ENCODE measurements at regions not wholly inside any gene's neighbourhood (a gene's known extent, or its start where the extent isn't known, plus 50 kb on each side); places are given as distances from the start of the nearest gene placed in this dataset.

DNA sequence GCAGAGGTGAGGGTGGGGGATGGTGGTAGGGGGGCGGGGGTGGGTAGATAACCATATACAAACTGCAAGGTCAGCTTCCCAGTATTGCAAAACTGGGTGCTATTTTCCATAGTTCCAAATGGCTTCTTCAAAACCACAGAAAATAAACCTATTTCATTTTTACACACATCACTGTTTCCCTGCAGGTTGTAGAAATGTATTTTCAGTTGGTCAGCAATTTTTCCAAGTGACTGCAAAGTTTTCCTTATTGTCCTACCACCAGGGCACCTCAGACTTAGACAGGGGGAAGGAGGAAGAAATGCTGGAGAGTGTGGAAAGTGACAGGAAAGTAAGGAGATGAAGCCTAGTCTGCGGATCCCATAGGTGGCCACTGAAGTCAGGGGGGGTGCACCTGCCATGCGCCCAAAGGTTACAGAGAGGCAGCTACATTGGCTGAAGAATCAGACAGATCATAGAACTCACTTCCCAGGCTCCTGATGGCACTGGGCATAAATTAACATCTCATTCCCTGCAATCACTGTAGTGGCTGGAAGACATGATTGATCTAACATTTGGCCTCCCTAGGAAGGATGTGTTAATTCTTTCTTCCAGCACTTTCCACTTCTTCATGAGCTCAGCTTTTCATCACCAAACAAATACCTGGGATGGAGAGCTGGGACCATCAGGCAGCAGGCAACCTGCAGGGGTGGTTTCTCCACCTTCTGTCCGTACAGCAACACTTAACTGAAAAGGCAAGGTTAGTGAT, 402.0 kb downstream of the HNRNPD start:
- Histone ChIP-seq H3K4me3 (no peak overlapping the region), H3K27ac (replicated peaks in 1 of 4) (no peak overlapping the region), H3K4me1 (peaks cover 0 to 3% (median 0%) of the 10 kb centered on the region in 4 donors), H3K36me3 (no peaks in the 10 kb centered on the region), H3K9me3 (no peaks in the 10 kb centered on the region), H3K27me3 (no peaks in the 10 kb centered on the region)
- WGBS, result 87% methylated on average over 4 of the region's 4 CpGs
- peak; percentile 62 for DNase-seq (ENCODE audit: extremely low spot score)
- intact Hi-C loops (cut with DNase I), result no loop called here
- TF ChIP-seq EP300 (IDR thresholded peaks at IDR 0.05) (no peak), POLR2AphosphoS5 (IDR thresholded peaks at IDR 0.05) (no peak), POLR2A (IDR thresholded peaks at IDR 0.05; ENCODE audit: low read depth) (no peak)
- TF ChIP-seq, protein P1, sequence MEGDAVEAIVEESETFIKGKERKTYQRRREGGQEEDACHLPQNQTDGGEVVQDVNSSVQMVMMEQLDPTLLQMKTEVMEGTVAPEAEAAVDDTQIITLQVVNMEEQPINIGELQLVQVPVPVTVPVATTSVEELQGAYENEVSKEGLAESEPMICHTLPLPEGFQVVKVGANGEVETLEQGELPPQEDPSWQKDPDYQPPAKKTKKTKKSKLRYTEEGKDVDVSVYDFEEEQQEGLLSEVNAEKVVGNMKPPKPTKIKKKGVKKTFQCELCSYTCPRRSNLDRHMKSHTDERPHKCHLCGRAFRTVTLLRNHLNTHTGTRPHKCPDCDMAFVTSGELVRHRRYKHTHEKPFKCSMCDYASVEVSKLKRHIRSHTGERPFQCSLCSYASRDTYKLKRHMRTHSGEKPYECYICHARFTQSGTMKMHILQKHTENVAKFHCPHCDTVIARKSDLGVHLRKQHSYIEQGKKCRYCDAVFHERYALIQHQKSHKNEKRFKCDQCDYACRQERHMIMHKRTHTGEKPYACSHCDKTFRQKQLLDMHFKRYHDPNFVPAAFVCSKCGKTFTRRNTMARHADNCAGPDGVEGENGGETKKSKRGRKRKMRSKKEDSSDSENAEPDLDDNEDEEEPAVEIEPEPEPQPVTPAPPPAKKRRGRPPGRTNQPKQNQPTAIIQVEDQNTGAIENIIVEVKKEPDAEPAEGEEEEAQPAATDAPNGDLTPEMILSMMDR (IDR thresholded peaks at IDR 0.05), result no peak

DNA sequence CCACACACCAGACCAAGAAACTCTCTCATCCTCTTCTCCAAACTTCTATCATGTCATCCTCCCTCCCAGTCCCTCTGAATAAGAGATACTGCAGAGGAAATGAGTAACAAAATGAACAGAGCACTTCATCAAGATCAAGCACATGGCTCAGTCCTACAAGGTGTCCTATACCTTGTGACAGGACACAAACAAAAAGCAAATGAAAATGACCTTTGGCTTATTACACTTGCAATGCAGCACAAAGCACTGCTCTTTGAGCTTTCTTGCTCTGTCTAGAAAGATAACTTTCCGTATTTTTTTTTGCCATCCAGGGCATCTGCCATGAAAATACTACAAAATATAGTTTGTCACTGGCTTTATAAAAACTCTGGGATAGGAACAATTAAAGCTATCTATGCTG, 402.7 kb downstream of the HNRNPD start:
- TF ChIP-seq POLR2A (IDR thresholded peaks at IDR 0.05; ENCODE audit: low read depth) (no peak), EP300 (IDR thresholded peaks at IDR 0.05) (no peak), POLR2AphosphoS5 (IDR thresholded peaks at IDR 0.05) (no peak)
- TF ChIP-seq, protein P1 (IDR thresholded peaks at IDR 0.05), result no peak
- intact Hi-C loops (cut with DNase I), result no loop called here
- no peak for DNase-seq (ENCODE audit: extremely low spot score)
- 83% methylated on average over 1 of the region's 1 CpG for WGBS
- no peak overlapping the region for H3K27ac ChIP-seq (replicated peaks in 1 of 4)
- H3K9me3 ChIP-seq, result no peaks in the 10 kb centered on the region
- no peaks in the 10 kb centered on the region for H3K36me3 ChIP-seq
- H3K4me1 ChIP-seq, result peaks cover 0 to 10% (median 0%) of the 10 kb centered on the region in 4 donors
- H3K27me3 ChIP-seq, result no peaks in the 10 kb centered on the region
- H3K4me3 ChIP-seq, result no peak overlapping the region

DNA sequence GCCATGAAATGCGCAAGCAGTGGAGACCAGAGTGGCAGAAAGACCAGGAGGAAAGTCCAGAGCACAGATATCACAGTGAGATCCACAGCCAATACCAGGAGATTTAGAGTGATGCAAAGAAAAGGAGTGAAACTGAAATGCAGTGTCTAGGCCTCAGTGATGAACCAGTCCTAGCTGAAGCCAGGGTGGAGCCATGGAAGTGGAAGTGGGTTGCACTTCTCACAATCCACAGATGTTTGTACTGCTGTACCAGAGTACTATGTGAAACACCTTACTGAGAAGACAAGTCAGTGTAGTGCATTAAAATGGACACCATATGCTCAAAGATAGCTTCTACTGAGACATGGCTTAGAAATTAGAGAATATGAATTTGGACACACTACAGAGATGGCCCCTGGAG, 403.3 kb downstream of the HNRNPD start:
- 100% methylated on average over 1 of the region's 1 CpG for WGBS
- no peaks in the 10 kb centered on the region for H3K27me3 ChIP-seq
- intact Hi-C loops (cut with DNase I), result no loop called here
- H3K4me3 ChIP-seq, result no peak overlapping the region
- no peak for DNase-seq (ENCODE audit: extremely low spot score)
- no peak overlapping the region for H3K27ac ChIP-seq (replicated peaks in 1 of 4)
- no peaks in the 10 kb centered on the region for H3K9me3 ChIP-seq
- no peaks in the 10 kb centered on the region for H3K36me3 ChIP-seq
- H3K4me1 ChIP-seq, result peaks cover 0 to 10% (median 0%) of the 10 kb centered on the region in 4 donors
- TF ChIP-seq, protein P1 (IDR thresholded peaks at IDR 0.05), result no peak
- TF ChIP-seq POLR2A (IDR thresholded peaks at IDR 0.05; ENCODE audit: low read depth) (no peak), EP300 (IDR thresholded peaks at IDR 0.05) (no peak), POLR2AphosphoS5 (IDR thresholded peaks at IDR 0.05) (no peak)

DNA sequence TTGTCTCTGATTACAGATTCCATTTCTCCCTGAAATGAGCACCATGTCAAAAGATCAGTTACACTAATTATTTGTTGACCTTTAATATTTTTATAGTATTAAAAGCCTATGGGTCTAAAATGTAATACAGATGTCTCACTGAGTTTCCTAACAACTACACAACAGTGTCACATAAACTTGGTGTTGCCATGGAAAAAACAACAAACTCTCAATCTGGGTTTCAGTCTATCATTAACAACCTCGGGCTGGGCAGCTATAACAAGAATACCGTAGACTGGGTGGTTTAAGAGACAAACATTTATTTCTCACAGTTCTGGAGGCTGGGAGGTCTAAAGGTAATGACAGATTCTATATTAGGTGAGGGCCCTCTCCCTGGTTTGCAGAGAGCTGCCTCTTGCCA, 407.1 kb downstream of the HNRNPD start:
- intact Hi-C loops (cut with DNase I), result no loop called here
- Histone ChIP-seq H3K4me3 (no peak overlapping the region), H3K4me1 (peaks cover 0 to 18% (median 0%) of the 10 kb centered on the region in 4 donors), H3K27ac (replicated peaks in 1 of 4) (no peak overlapping the region), H3K27me3 (no peaks in the 10 kb centered on the region), H3K36me3 (no peaks in the 10 kb centered on the region), H3K9me3 (no peaks in the 10 kb centered on the region)
- 54% methylated on average over 2 of the region's 2 CpGs for WGBS
- no peak for DNase-seq (ENCODE audit: extremely low spot score)
- TF ChIP-seq, protein P1 (IDR thresholded peaks at IDR 0.05), result no peak
- TF ChIP-seq EP300 (IDR thresholded peaks at IDR 0.05) (no peak), POLR2A (IDR thresholded peaks at IDR 0.05; ENCODE audit: low read depth) (no peak), POLR2AphosphoS5 (IDR thresholded peaks at IDR 0.05) (no peak)

DNA sequence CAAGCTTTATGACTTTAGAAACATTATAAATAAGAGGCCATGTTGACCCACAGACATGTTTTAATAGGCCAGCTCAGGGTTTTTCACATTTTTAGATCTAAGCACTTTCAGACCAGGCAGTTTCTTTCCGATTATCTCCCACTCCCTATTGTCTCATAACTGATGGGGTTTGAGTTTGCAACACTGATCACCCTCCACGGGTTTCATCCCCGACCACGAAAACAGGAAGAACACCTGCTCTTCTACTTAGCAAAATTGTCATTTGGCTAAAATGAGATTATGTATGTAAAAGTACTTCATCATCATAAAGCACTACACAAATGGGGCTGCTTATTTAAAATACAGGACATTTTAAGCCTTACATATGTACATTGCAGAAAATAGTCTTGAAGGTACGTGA, 407.9 kb downstream of the HNRNPD start:
- no peaks in the 10 kb centered on the region for H3K27me3 ChIP-seq
- TF ChIP-seq POLR2AphosphoS5 (IDR thresholded peaks at IDR 0.05) (no peak), POLR2A (IDR thresholded peaks at IDR 0.05; ENCODE audit: low read depth) (no peak), EP300 (IDR thresholded peaks at IDR 0.05) (no peak)
- no peak overlapping the region for H3K4me3 ChIP-seq
- WGBS, result 66% methylated on average over 5 of the region's 5 CpGs
- intact Hi-C loops (cut with DNase I), result no loop called here
- H3K9me3 ChIP-seq, result no peaks in the 10 kb centered on the region
- no peak overlapping the region for H3K27ac ChIP-seq (replicated peaks in 1 of 4)
- H3K36me3 ChIP-seq, result no peaks in the 10 kb centered on the region
- no peak for DNase-seq (ENCODE audit: extremely low spot score)
- H3K4me1 ChIP-seq, result peaks cover 0 to 18% (median 0%) of the 10 kb centered on the region in 4 donors
